Osteocyte (in vitro differentiated cells): ENCODE measurements at regions not wholly inside any gene's neighbourhood (a gene's known extent, or its start where the extent isn't known, plus 50 kb on each side); places are given as distances from the start of the nearest gene placed in this dataset.

ENCODE experiments used
- DNase-seq: peaks from one replicate; pipeline ENCODE4 v3.0.0; 2021; ENCODE audit warnings: mixed read lengths; ENCODE audit not compliant: unreplicated experiment; ENCODE audit errors: extremely low spot score
- H3K27ac Mint-ChIP-seq: one replicate; pipeline ENCODE4 v1.8.0; 2021; ENCODE audit warnings: mild to moderate bottlenecking, mixed read lengths; ENCODE audit not compliant: unreplicated experiment
- H3K27me3 Mint-ChIP-seq: one replicate; pipeline ENCODE4 v1.8.0; 2021; ENCODE audit warnings: mixed read lengths; ENCODE audit not compliant: unreplicated experiment
- H3K36me3 Mint-ChIP-seq: one replicate; pipeline ENCODE4 v1.8.0; 2021; ENCODE audit warnings: mixed read lengths; ENCODE audit not compliant: unreplicated experiment
- H3K4me1 Mint-ChIP-seq: one replicate; pipeline ENCODE4 v1.8.0; 2021; ENCODE audit warnings: mixed read lengths; ENCODE audit not compliant: unreplicated experiment
- H3K4me3 Mint-ChIP-seq: one replicate; pipeline ENCODE4 v1.8.0; 2021; ENCODE audit warnings: mild to moderate bottlenecking, moderate library complexity, mixed read lengths; ENCODE audit not compliant: unreplicated experiment
- H3K9me3 Mint-ChIP-seq: one replicate; pipeline ENCODE4 v1.8.0; 2021; ENCODE audit warnings: mixed read lengths; ENCODE audit not compliant: unreplicated experiment
- CTCF ChIP-seq: fragments of 200-600 bp; sonication (generic); IDR thresholded peaks from 2 replicates; pipeline ENCODE4 v1.5.0; 2021; ENCODE audit warnings: antibody characterized with exemption, mild to moderate bottlenecking, moderate library complexity

GRCh38 chr17:73901249-73901648, 257.0 kb upstream of the SDK2 start:
- Mint-ChIP-seq H3K4me3 (no peak overlapping the region), H3K4me1 (peaks cover 7% of the 10 kb centered on the region), H3K36me3 (no peaks in the 10 kb centered on the region), H3K27ac (no peak overlapping the region), H3K9me3 (no peaks in the 10 kb centered on the region), H3K27me3 (peaks cover 20% of the 10 kb centered on the region)
- DNase-seq: no peak
- no peak for TF ChIP-seq CTCF

- Mint-ChIP-seq H3K4me1 (peaks cover 7% of the 10 kb centered on the region), H3K27ac (no peak overlapping the region)
Measured at GRCh38 chr17:73901661-73902415, 257.6 kb upstream of the SDK2 start.

GRCh38 chr17:73902416-73903181, 258.4 kb upstream of the SDK2 start:
- Mint-ChIP-seq H3K27ac (no peak overlapping the region), H3K36me3 (no peaks in the 10 kb centered on the region), H3K9me3 (no peaks in the 10 kb centered on the region), H3K4me3 (no peak overlapping the region), H3K4me1 (peaks cover 7% of the 10 kb centered on the region), H3K27me3 (peaks cover 20% of the 10 kb centered on the region)
- DNase-seq: peak; percentile 83
- no peak for TF ChIP-seq CTCF

More at GRCh38 chr17:73901661-73902415, 257.6 kb upstream of the SDK2 start:
- Mint-ChIP-seq H3K4me3 (peak overlapping the region; percentile 65), H3K36me3 (no peaks in the 10 kb centered on the region), H3K27me3 (peaks cover 20% of the 10 kb centered on the region), H3K9me3 (no peaks in the 10 kb centered on the region)
- TF ChIP-seq CTCF: no peak
- DNase-seq: peak; percentile 51

GRCh38 chr17:73906896-73907870, 262.9 kb upstream of the SDK2 start:
- H3K36me3 Mint-ChIP-seq: no peaks in the 10 kb centered on the region
- H3K4me1 Mint-ChIP-seq: peaks cover 1% of the 10 kb centered on the region
- no peak for TF ChIP-seq CTCF
- DNase-seq: peak; percentile 77
- H3K27me3 Mint-ChIP-seq: peaks cover 8% of the 10 kb centered on the region
- no peaks in the 10 kb centered on the region for H3K9me3 Mint-ChIP-seq
- no peak overlapping the region for H3K27ac Mint-ChIP-seq
- no peak overlapping the region for H3K4me3 Mint-ChIP-seq
